ENCODE measurements at regions not wholly inside any gene's neighbourhood (a gene's known extent, or its start where the extent isn't known, plus 50 kb on each side); places are given as distances from the start of the nearest gene placed in this dataset.
"Not testable (repeated sequence)": the region's sequence is repeated elsewhere in the genome, so short reads cannot be mapped to it uniquely, and the experiment has no call there.

DNA sequence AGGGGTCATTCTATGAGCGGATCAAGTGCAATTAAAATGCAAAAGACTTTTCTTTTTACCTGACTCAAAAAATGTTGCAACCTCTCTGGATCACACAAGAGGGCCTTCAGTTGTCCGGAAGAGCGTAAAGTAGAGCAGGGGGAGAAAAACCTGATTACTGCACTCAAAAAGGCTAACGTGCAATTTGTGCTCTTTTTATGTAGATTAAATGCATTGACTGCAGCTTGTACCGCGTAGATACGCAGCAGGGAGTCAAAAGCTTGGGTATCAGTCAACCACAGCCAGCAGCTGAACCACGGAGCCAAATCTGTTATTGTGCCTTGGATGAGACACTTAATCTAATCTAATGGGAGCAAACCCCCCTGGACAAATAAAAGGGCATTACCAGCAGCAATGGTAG, 107.3 kb upstream of the RAI2 start:
- DNase-seq (ENCODE audit: low read depth, low spot score) = no peak

DNA sequence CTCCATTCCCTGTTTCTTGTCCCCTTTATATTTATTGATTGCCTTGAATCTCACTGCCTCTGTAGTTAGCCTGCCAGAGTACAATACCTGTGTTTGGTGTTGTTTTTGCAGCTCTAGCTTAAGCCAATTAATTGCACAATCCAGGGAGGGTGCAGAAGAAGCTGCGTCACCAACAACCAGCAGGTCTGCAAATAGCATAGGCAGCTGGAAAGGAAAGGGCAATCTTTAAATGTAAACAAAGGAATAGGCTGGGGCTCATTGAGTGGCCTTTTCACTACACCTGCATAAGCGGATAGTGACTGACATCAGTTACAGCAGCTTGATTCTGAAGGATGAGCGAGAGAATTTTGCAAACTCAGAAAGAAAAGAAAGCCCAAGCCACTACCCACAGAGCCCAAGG, 106.8 kb upstream of the RAI2 start:
- Histone ChIP-seq H3K9me3 (ENCODE audit: low read depth, low read length) (no peaks in the 10 kb centered on the region), H3K36me3 (ENCODE audit: insufficient read depth, low read length) (no peaks in the 10 kb centered on the region), H3K27ac (no peak overlapping the region), H3K4me3 (no peak overlapping the region), H3K9ac (ENCODE audit: insufficient read length) (no peak overlapping the region)
- TF ChIP-seq POLR2AphosphoS5 (IDR thresholded peaks at IDR 0.05; ENCODE audit: borderline replicate concordance, low read depth, low read length) (no peak), FOXP2 (optimal IDR thresholded peaks at IDR 0.05; ENCODE audit: control extremely low read depth, extremely low read length, insufficient read depth) (no peak), EZH2 (IDR thresholded peaks at IDR 0.05) (no peak)
- DNase-seq (ENCODE audit: low read depth, low spot score) = no peak

More for the DNA sequence above, 107.3 kb upstream of the RAI2 start:
- Histone ChIP-seq H3K27ac (no peak overlapping the region), H3K4me3 (no peak overlapping the region), H3K9me3 (ENCODE audit: low read depth, low read length) (no peaks in the 10 kb centered on the region), H3K36me3 (ENCODE audit: insufficient read depth, low read length) (no peaks in the 10 kb centered on the region), H3K9ac (ENCODE audit: insufficient read length) (no peak overlapping the region)
- TF ChIP-seq POLR2AphosphoS5 (IDR thresholded peaks at IDR 0.05; ENCODE audit: borderline replicate concordance, low read depth, low read length) (no peak), FOXP2 (optimal IDR thresholded peaks at IDR 0.05; ENCODE audit: control extremely low read depth, extremely low read length, insufficient read depth) (no peak), EZH2 (IDR thresholded peaks at IDR 0.05) (no peak)

- Histone ChIP-seq H3K36me3 (ENCODE audit: insufficient read depth, low read length) (no peaks in the 10 kb centered on the region), H3K9ac (ENCODE audit: insufficient read length) (no peak overlapping the region), H3K9me3 (ENCODE audit: low read depth, low read length) (no peaks in the 10 kb centered on the region), H3K4me3 (no peak overlapping the region), H3K27ac (no peak overlapping the region)
- TF ChIP-seq POLR2AphosphoS5 (IDR thresholded peaks at IDR 0.05; ENCODE audit: borderline replicate concordance, low read depth, low read length) (no peak), EZH2 (IDR thresholded peaks at IDR 0.05) (no peak), FOXP2 (optimal IDR thresholded peaks at IDR 0.05; ENCODE audit: control extremely low read depth, extremely low read length, insufficient read depth) (no peak)
- DNase-seq (ENCODE audit: low read depth, low spot score) = no peak
Observed at GRCh38 chrX:17964871-17965270, 103.8 kb upstream of the RAI2 start.

DNA sequence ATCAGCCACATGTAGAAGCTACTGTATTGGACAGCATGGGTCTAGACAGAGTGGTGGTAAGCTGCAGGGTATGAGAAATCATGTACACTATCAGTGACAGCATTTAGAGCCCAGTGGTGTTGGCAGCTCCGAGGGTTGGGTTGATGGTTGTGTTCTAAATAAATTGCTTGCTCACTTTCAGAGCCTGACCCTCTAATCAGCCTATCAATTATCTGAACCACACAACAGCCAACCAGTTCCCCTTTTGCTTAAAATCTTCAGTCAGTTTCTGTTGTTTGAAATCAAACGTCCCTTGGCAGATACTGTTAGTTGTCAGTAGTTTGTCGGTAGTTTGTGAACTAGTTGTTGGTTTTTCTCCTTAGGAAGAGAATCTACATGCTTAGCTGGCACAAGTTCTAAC, 99.8 kb upstream of the RAI2 start:
- H3K27ac ChIP-seq = no peak overlapping the region
- H3K9ac ChIP-seq (ENCODE audit: insufficient read length) = no peak overlapping the region
- DNase-seq (ENCODE audit: low read depth, low spot score) = no peak
- no peaks in the 10 kb centered on the region for H3K9me3 ChIP-seq (ENCODE audit: low read depth, low read length)
- no peaks in the 10 kb centered on the region for H3K36me3 ChIP-seq (ENCODE audit: insufficient read depth, low read length)
- no peak overlapping the region for H3K4me3 ChIP-seq
- TF ChIP-seq POLR2AphosphoS5 (IDR thresholded peaks at IDR 0.05; ENCODE audit: borderline replicate concordance, low read depth, low read length) (no peak), EZH2 (IDR thresholded peaks at IDR 0.05) (no peak), FOXP2 (optimal IDR thresholded peaks at IDR 0.05; ENCODE audit: control extremely low read depth, extremely low read length, insufficient read depth) (no peak)

GRCh38 chrX:17944833-17945497, 83.9 kb upstream of the RAI2 start:
- Histone ChIP-seq H3K27ac (no peak overlapping the region), H3K36me3 (ENCODE audit: insufficient read depth, low read length) (no peaks in the 10 kb centered on the region), H3K4me3 (no peak overlapping the region), H3K9me3 (ENCODE audit: low read depth, low read length) (no peaks in the 10 kb centered on the region), H3K9ac (ENCODE audit: insufficient read length) (no peak overlapping the region)
- DNase-seq (ENCODE audit: low read depth, low spot score) = no peak
- no peak for TF ChIP-seq EZH2 (IDR thresholded peaks at IDR 0.05)
- TF ChIP-seq FOXP2 (optimal IDR thresholded peaks at IDR 0.05; ENCODE audit: control extremely low read depth, extremely low read length, insufficient read depth) = no peak
- no peak for TF ChIP-seq POLR2AphosphoS5 (IDR thresholded peaks at IDR 0.05; ENCODE audit: borderline replicate concordance, low read depth, low read length)

- DNase-seq (ENCODE audit: low read depth, low spot score); H3K36me3 ChIP-seq (ENCODE audit: insufficient read depth, low read length); H3K9ac ChIP-seq (ENCODE audit: insufficient read length); H3K27ac ChIP-seq; H3K4me3 ChIP-seq; H3K9me3 ChIP-seq (ENCODE audit: low read depth, low read length): not testable (repeated sequence)
Observed at GRCh38 chrX:17941171-17941570, 80.1 kb upstream of the RAI2 start.

- Histone ChIP-seq H3K4me3 (no peak overlapping the region), H3K9ac (ENCODE audit: insufficient read length) (no peak overlapping the region), H3K9me3 (ENCODE audit: low read depth, low read length) (no peaks in the 10 kb centered on the region), H3K27ac (no peak overlapping the region), H3K36me3 (ENCODE audit: insufficient read depth, low read length) (no peaks in the 10 kb centered on the region)
- no peak for DNase-seq (ENCODE audit: low read depth, low spot score)
- TF ChIP-seq EZH2 (IDR thresholded peaks at IDR 0.05) = no peak
- no peak for TF ChIP-seq POLR2AphosphoS5 (IDR thresholded peaks at IDR 0.05; ENCODE audit: borderline replicate concordance, low read depth, low read length)
- no peak for TF ChIP-seq FOXP2 (optimal IDR thresholded peaks at IDR 0.05; ENCODE audit: control extremely low read depth, extremely low read length, insufficient read depth)
Observed at GRCh38 chrX:17939724-17940123, 78.6 kb upstream of the RAI2 start.

GRCh38 chrX:17933856-17934255, 72.8 kb upstream of the RAI2 start:
- Histone ChIP-seq H3K9ac (ENCODE audit: insufficient read length) (no peak overlapping the region), H3K36me3 (ENCODE audit: insufficient read depth, low read length) (no peaks in the 10 kb centered on the region), H3K4me3 (no peak overlapping the region), H3K27ac (no peak overlapping the region), H3K9me3 (ENCODE audit: low read depth, low read length) (no peaks in the 10 kb centered on the region)
- TF ChIP-seq FOXP2 (optimal IDR thresholded peaks at IDR 0.05; ENCODE audit: control extremely low read depth, extremely low read length, insufficient read depth) = no peak
- no peak for TF ChIP-seq EZH2 (IDR thresholded peaks at IDR 0.05)
- no peak for TF ChIP-seq POLR2AphosphoS5 (IDR thresholded peaks at IDR 0.05; ENCODE audit: borderline replicate concordance, low read depth, low read length)
- no peak for DNase-seq (ENCODE audit: low read depth, low spot score)

DNA sequence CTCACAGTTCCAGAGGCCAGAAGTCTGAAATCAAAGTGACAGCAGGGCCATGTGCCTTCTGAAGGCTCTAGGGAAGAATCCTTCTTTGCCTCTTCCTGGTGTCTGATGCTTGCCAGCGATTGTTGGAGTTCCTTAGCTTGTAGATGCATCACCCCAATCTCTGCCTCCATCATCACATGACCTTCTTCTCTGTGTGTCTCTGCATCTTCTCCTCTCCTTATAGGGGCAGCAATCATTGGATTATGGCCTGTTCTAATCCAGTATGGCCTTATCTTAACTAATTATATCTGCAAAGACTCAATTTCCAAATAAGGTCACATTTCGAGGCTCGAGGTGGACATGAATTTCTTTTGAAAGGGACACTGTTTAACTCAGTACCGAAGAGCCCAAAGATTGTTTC, 71.7 kb upstream of the RAI2 start:
- no peak for TF ChIP-seq EZH2 (IDR thresholded peaks at IDR 0.05)
- TF ChIP-seq FOXP2 (optimal IDR thresholded peaks at IDR 0.05; ENCODE audit: control extremely low read depth, extremely low read length, insufficient read depth) = no peak
- TF ChIP-seq POLR2AphosphoS5 (IDR thresholded peaks at IDR 0.05; ENCODE audit: borderline replicate concordance, low read depth, low read length) = no peak
- Histone ChIP-seq H3K9me3 (ENCODE audit: low read depth, low read length) (no peaks in the 10 kb centered on the region), H3K4me3 (no peak overlapping the region), H3K27ac (no peak overlapping the region), H3K9ac (ENCODE audit: insufficient read length) (no peak overlapping the region), H3K36me3 (ENCODE audit: insufficient read depth, low read length) (no peaks in the 10 kb centered on the region)
- DNase-seq (ENCODE audit: low read depth, low spot score) = no peak
